ENCODE measurements at regions not wholly inside any gene's neighbourhood (a gene's known extent, or its start where the extent isn't known, plus 50 kb on each side); places are given as distances from the start of the nearest gene placed in this dataset.
A peak's percentile ranks its signal among the peaks of the same experiment; 100 is the strongest.

DNA sequence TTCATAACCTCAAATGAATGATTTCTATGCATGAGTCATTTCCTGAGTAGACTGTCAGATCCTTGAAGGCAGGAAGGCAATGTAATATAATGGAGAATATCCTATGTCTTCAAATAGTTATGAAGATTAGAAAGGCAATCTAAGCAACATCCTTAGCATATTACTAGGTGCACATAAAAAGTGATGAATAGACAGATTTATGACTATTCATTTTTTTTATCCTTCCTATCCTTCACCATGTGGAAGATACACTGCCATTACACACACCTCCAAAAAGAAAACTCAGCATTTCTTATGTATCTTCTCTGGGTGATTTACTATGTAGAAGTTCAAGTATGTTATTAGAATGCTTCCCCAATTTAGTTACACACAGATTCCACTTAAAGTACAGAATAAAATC lies 126.4 kb upstream of the MAF start:
- TF ChIP-seq TARDBP (IDR thresholded peaks at IDR 0.05) (no peak), HDGF (IDR thresholded peaks at IDR 0.05; ENCODE audit: borderline replicate concordance) (no peak), SP1 (IDR thresholded peaks at IDR 0.05) (no peak), FOXK2 (IDR thresholded peaks at IDR 0.05) (no peak), LEF1 (IDR thresholded peaks at IDR 0.05; ENCODE audit: borderline replicate concordance) (no peak), L3MBTL2 (conservative IDR thresholded peaks at IDR 0.05) (no peak), ZNF384 (IDR thresholded peaks at IDR 0.05) (no peak), CTBP1 (IDR thresholded peaks at IDR 0.05; ENCODE audit: borderline replicate concordance) (no peak), FOXM1 (IDR thresholded peaks at IDR 0.05; ENCODE audit: borderline replicate concordance) (no peak), ARNT (IDR thresholded peaks at IDR 0.05) (no peak), FOXA1 (IDR thresholded peaks at IDR 0.05) (no peak), ELF4 (IDR thresholded peaks at IDR 0.05) (no peak), NFRKB (IDR thresholded peaks at IDR 0.05) (no peak), SUZ12 (IDR thresholded peaks at IDR 0.05) (no peak), BHLHE40 (IDR thresholded peaks at IDR 0.05; ENCODE audit: borderline replicate concordance) (no peak)
- TF ChIP-seq, protein P1, sequence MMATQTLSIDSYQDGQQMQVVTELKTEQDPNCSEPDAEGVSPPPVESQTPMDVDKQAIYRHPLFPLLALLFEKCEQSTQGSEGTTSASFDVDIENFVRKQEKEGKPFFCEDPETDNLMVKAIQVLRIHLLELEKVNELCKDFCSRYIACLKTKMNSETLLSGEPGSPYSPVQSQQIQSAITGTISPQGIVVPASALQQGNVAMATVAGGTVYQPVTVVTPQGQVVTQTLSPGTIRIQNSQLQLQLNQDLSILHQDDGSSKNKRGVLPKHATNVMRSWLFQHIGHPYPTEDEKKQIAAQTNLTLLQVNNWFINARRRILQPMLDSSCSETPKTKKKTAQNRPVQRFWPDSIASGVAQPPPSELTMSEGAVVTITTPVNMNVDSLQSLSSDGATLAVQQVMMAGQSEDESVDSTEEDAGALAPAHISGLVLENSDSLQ (IDR thresholded peaks at IDR 0.05): no peak
- ChIA-PET CTCF (interaction anchor here (0.6 kb wide), 1 partner anchor 35 kb away, joined by 4 read pairs; no protein-coding TSS in a partner anchor), POLR2A (no interaction called here)
- no peak for DNase-seq (ENCODE audit: extremely low spot score)

DNA sequence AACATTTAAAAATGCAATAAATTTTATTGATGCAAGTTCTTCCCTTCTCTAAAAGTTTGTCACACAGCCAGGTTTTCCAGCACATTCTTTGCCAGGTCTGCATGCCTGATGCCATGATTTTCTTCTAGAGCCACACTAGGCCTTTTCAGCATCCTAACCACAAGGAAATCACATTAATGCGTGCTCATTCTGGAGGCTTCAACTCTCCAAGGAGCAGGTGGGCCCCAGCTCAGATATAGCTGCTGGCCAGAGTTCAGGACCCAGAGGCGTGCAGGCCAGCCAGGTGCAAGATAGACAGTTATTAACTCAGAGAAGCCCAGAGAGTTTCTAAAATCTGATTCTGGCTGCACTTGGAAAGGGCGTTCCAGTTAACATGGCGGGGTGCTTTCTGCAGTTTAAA lies 124.5 kb upstream of the MAF start:
- no peak for DNase-seq (ENCODE audit: extremely low spot score)
- TF ChIP-seq FOXA1 (IDR thresholded peaks at IDR 0.05): no peak
- TF ChIP-seq FOXK2 (IDR thresholded peaks at IDR 0.05): no peak
- TF ChIP-seq HDGF (IDR thresholded peaks at IDR 0.05; ENCODE audit: borderline replicate concordance): no peak
- no peak for TF ChIP-seq SP1 (IDR thresholded peaks at IDR 0.05)
- no peak for TF ChIP-seq FOXM1 (IDR thresholded peaks at IDR 0.05; ENCODE audit: borderline replicate concordance)
- no peak for TF ChIP-seq ELF4 (IDR thresholded peaks at IDR 0.05)
- no peak for TF ChIP-seq SUZ12 (IDR thresholded peaks at IDR 0.05)
- no peak for TF ChIP-seq CTBP1 (IDR thresholded peaks at IDR 0.05; ENCODE audit: borderline replicate concordance)
- no peak for TF ChIP-seq BHLHE40 (IDR thresholded peaks at IDR 0.05; ENCODE audit: borderline replicate concordance)
- TF ChIP-seq, protein P1 (IDR thresholded peaks at IDR 0.05): no peak
- TF ChIP-seq TARDBP (IDR thresholded peaks at IDR 0.05): no peak
- no peak for TF ChIP-seq LEF1 (IDR thresholded peaks at IDR 0.05; ENCODE audit: borderline replicate concordance)
- TF ChIP-seq NFRKB (IDR thresholded peaks at IDR 0.05): no peak
- no peak for TF ChIP-seq ZNF384 (IDR thresholded peaks at IDR 0.05)
- no peak for TF ChIP-seq ARNT (IDR thresholded peaks at IDR 0.05)
- TF ChIP-seq L3MBTL2 (conservative IDR thresholded peaks at IDR 0.05): no peak
- CTCF ChIA-PET: no interaction called here
- POLR2A ChIA-PET: no interaction called here

DNA sequence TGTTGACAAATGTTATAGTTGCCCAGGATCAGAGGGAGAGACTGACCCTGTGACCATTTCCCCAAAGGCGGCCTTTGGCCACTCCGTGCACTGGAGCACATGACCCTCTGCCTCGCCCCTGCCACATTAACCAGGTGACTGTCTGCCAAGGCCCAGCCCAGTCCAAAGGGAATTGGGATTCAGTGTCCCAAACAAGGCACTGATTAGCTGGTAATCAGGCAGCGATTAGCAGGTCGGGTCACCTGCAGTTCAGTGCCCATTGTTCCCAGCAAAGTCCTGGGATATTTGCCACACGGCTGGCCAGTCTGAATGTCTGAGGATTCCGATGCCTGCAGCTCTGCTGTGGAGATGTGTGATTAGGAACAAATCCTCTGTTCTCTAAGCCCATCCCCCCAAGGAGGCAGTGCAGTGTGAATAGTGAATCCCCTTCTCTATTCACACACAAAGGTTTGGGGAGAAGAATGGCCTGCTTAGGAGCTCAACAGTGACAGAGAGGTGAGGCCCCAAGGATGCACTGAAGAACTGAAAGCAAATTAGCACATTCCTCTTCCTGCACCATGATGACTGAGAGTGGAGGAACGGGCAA lies 123.1 kb upstream of the MAF start:
- TF ChIP-seq, protein P1 (IDR thresholded peaks at IDR 0.05): no peak
- TF ChIP-seq ARNT (IDR thresholded peaks at IDR 0.05) (no peak), LEF1 (IDR thresholded peaks at IDR 0.05; ENCODE audit: borderline replicate concordance) (no peak), L3MBTL2 (conservative IDR thresholded peaks at IDR 0.05) (no peak), NFRKB (IDR thresholded peaks at IDR 0.05) (no peak), CTBP1 (IDR thresholded peaks at IDR 0.05; ENCODE audit: borderline replicate concordance) (no peak), SP1 (IDR thresholded peaks at IDR 0.05) (no peak), SUZ12 (IDR thresholded peaks at IDR 0.05) (no peak), FOXA1 (IDR thresholded peaks at IDR 0.05) (no peak), TARDBP (IDR thresholded peaks at IDR 0.05) (no peak), FOXM1 (IDR thresholded peaks at IDR 0.05; ENCODE audit: borderline replicate concordance) (no peak), ZNF384 (IDR thresholded peaks at IDR 0.05) (no peak)
- ChIA-PET POLR2A (no interaction called here), CTCF (no interaction called here)
- DNase-seq (ENCODE audit: extremely low spot score): no peak

DNA sequence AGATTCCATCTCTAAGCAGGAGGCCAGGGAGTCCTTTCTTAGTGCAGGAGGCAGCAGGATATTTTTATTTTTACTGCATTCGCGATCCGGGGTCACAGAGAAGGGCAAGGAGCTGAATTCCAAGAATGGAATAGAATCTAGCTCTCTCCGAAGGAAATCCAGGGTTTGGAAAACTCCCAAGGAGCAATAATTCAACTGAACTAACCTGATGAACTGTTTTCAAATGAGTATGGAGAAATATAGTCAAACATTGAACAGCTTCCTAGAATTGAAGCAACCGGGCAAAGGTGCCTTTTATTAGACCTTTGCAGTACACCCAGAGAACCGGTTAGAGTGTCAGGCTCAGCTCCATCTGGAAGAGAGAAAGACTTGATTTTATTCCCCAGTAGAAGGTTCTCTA lies 120.7 kb upstream of the MAF start:
- no peak for DNase-seq (ENCODE audit: extremely low spot score)
- CTCF ChIA-PET: no interaction called here
- TF ChIP-seq ARNT (IDR thresholded peaks at IDR 0.05) (no peak), TARDBP (IDR thresholded peaks at IDR 0.05) (no peak), LEF1 (IDR thresholded peaks at IDR 0.05; ENCODE audit: borderline replicate concordance) (no peak), SUZ12 (IDR thresholded peaks at IDR 0.05) (no peak), HDGF (IDR thresholded peaks at IDR 0.05; ENCODE audit: borderline replicate concordance) (no peak), SP1 (IDR thresholded peaks at IDR 0.05) (no peak), ZNF384 (IDR thresholded peaks at IDR 0.05) (no peak), FOXA1 (IDR thresholded peaks at IDR 0.05) (no peak)
- TF ChIP-seq, protein P1 (IDR thresholded peaks at IDR 0.05): no peak
- POLR2A ChIA-PET: no interaction called here

DNA sequence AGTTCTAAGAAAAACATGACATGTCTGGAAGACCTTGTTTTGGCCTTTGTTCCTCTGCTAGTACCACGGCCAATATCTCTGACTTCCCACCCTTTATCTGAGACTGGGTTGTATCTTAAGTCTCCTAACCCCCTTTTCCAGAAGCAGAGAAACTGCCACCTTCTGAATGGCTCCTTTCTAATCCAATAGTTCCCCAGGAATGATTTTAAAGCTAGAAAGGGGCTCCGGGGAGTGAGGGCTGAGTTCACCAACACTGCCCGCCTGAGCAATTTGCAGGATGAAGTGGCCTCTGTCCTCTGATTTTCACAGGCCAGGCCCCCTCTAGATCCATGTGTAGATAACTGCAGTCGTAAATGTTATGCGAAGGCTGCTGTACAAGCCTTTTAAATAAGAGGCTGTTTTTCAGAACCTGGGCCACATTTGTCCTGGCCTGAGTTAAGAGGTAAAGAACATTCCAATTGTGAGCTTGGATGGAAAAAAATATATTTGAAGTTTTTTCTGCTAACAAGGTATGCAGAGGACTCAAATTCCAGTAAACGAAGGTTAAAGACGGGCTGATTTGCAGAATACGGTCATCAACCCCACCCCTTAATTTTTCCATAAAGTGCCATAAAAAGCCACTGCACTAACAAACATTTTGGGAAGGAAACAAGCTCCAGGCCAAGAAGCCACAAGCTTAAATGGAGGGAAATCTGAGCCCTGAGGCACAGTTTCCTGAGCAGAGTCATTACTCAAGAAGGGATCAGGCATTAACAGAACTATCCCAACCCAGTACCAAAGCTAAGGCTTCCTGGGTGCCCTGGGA lies 117.0 kb upstream of the MAF start:
- ChIA-PET POLR2A (interaction anchor here (0.6 to 1.0 kb wide), 4 partner anchors 11 to 526 kb away, joined by 3 to 4 read pairs (median 3); no protein-coding TSS in a partner anchor), CTCF (no interaction called here)
- no peak for TF ChIP-seq NFRKB (IDR thresholded peaks at IDR 0.05)
- no peak for TF ChIP-seq FOXM1 (IDR thresholded peaks at IDR 0.05; ENCODE audit: borderline replicate concordance)
- no peak for TF ChIP-seq BHLHE40 (IDR thresholded peaks at IDR 0.05; ENCODE audit: borderline replicate concordance)
- no peak for TF ChIP-seq LEF1 (IDR thresholded peaks at IDR 0.05; ENCODE audit: borderline replicate concordance)
- TF ChIP-seq SUZ12 (IDR thresholded peaks at IDR 0.05): no peak
- peak; percentile 7 for DNase-seq (ENCODE audit: extremely low spot score)
